HepG2 (cell line): ENCODE measurements at regions not wholly inside any gene's neighbourhood (a gene's known extent, or its start where the extent isn't known, plus 50 kb on each side); places are given as distances from the start of the nearest gene placed in this dataset.

Experiments
- ATAC-seq: fragments of 200-7000 bp; cut with Tn5 transposase; 3 replicates; pipeline ENCODE4 v1.9.1; 2020; ENCODE audit warnings: mild to moderate bottlenecking, moderate library complexity
- BruUV-seq: library from RNA; stranded (reverse); fragments of 400-500 nt; replicated peaks from 2 replicates; lab custom pipeline; 2021; lab: Mats Ljungman, UMichigan
- CTCF ChIA-PET: fragments of 300-600 bp; formaldehyde crosslinking; extraction: SDS; loops from one replicate; lab custom pipeline; 2021; ENCODE audit warnings: low total read pairs, inconsistent platforms, low intra/inter-chr PET ratio; lab: Yijun Ruan, JAX
- POLR2A ChIA-PET: fragments of 350-600 bp; sonication (Branson Sonifier 250); formaldehyde crosslinking; loops from one replicate; lab custom pipeline; 2020; ENCODE audit warnings: antibody characterized with exemption, inconsistent platforms; lab: Yijun Ruan, JAX
- DNase-seq: peaks from one replicate; pipeline ENCODE4 v3.0.0-alpha.2; 2015; ENCODE audit warnings: low spot score
- FAIRE-seq: peaks from 3 replicates; lab custom pipeline; 2011; peaks lifted over from hg19 to GRCh38; lab: Jason Lieb, UNC
- H2AFZ ChIP-seq: one replicate; pipeline ENCODE4 v1.6.1; 2011; ENCODE audit warnings: low read length, inconsistent platforms
- H3K27ac ChIP-seq: fragments of 300-600 bp; 3 replicates; pipeline ENCODE4 v1.8.0; 2011; ENCODE audit warnings: mixed run types, mild to moderate bottlenecking, mixed read lengths, low read length, inconsistent platforms; ENCODE audit not compliant: insufficient read depth; ENCODE audit errors: extremely low read length
- H3K27me3 ChIP-seq, 2 experiments: fragments of 200-600 bp in 1 of 2; 2 replicates in 1 of 2; 3 replicates in 1 of 2; pipeline versions ENCODE4 v1.6.0 to v1.8.0; 2011; ENCODE audit warnings: low read length in 2 of 2, mild to moderate bottlenecking in 2 of 2, moderate library complexity in 2 of 2, inconsistent platforms in 1 of 2; ENCODE audit not compliant: insufficient read depth in 2 of 2, control insufficient read depth in 1 of 2
- H3K36me3 ChIP-seq, 2 experiments: fragments of 200-600 bp in 1 of 2; replicated peaks in 1 of 2; 2 replicates in 1 of 2; 3 replicates in 1 of 2; pipeline versions ENCODE4 v1.5.1 to v1.8.0; 2011; ENCODE audit warnings: low read length in 2 of 2, inconsistent platforms in 1 of 2; ENCODE audit not compliant: insufficient read depth in 2 of 2, control insufficient read depth in 1 of 2
- H3K4me1 ChIP-seq: 2 replicates; pipeline ENCODE4 v1.5.1; 2012; ENCODE audit warnings: low read length, inconsistent platforms; ENCODE audit not compliant: insufficient read depth
- H3K4me2 ChIP-seq: 2 replicates; pipeline ENCODE4 v1.6.0; 2011; ENCODE audit warnings: low read depth, low read length, inconsistent platforms
- H3K4me3 ChIP-seq, 3 experiments: fragments of 200-600 bp in 1 of 3; sonication (generic), shearing (Covaris generic) in 1 of 3; replicated peaks in 1 of 3; 2 replicates each; pipeline ENCODE4 v1.5.1; 2011 to 2016; ENCODE audit warnings: low read length in 3 of 3, inconsistent platforms in 2 of 3, low read depth in 2 of 3, mild to moderate bottlenecking in 2 of 3, control low read depth in 1 of 3, mixed read lengths in 1 of 3; ENCODE audit not compliant: insufficient read depth in 1 of 3
- H3K79me2 ChIP-seq: one replicate; pipeline ENCODE4 v1.6.1; 2011; ENCODE audit warnings: low read length, inconsistent platforms; ENCODE audit not compliant: insufficient read depth
- H3K9ac ChIP-seq: 2 replicates; pipeline ENCODE4 v1.6.0; 2011; ENCODE audit warnings: mild to moderate bottlenecking, low read depth, low read length, inconsistent platforms; ENCODE audit not compliant: insufficient read depth
- H3K9me3 ChIP-seq: 2 replicates; pipeline ENCODE4 v1.5.1; 2012; ENCODE audit warnings: mild to moderate bottlenecking, low read length
- H4K20me1 ChIP-seq: 2 replicates; pipeline ENCODE4 v1.6.0; 2011; ENCODE audit warnings: inconsistent platforms, mild to moderate bottlenecking, low read length, moderate library complexity; ENCODE audit not compliant: insufficient read depth
- MTA1 ChIP-seq: sonication (generic); formaldehyde crosslinking; IDR thresholded peaks from 2 replicates; pipeline ENCODE4 v1.4.0; 2020; ENCODE audit warnings: missing genetic modification reagents, mild to moderate bottlenecking, borderline replicate concordance
- ZNF225 ChIP-seq: sonication (generic); formaldehyde crosslinking; IDR thresholded peaks from 2 replicates; pipeline ENCODE4 v1.4.0; 2020; ENCODE audit warnings: mild to moderate bottlenecking, missing genetic modification reagents
- ZNF562 ChIP-seq: sonication (generic); formaldehyde crosslinking; IDR thresholded peaks from 2 replicates; pipeline ENCODE4 v1.8.0; 2022; ENCODE audit warnings: missing genetic modification reagents, borderline replicate concordance
- WGBS: methylation state at CpG from one replicate; pipeline ENCODE4 v1.1.6; 2017; ENCODE audit warnings: low lambda C conversion rate; 5-methylcytosine and 5-hydroxymethylcytosine counted together
- in situ Hi-C: cut with HindIII; loops from 2 replicates; pipeline ENCODE4 v1.10.0; 2017; ENCODE audit warnings: low pct_unique_long_range_greater_than_20kb; ENCODE audit not compliant: extremely low pct_ligation_motif_present
- intact Hi-C: fragments of 100-400 bp; cut with micrococcal nuclease; formaldehyde crosslinking; loops from one replicate; pipeline ENCODE4 v1.10.0; 2022; ENCODE audit not compliant: unreplicated experiment
- TF ChIP-seq, protein P1 (sequence below): fragments of 450-650 bp; IDR thresholded peaks from 2 replicates; pipeline ENCODE4 v1.6.1; 2016
- TF ChIP-seq, protein P2 (sequence below): sonication (generic); formaldehyde crosslinking; IDR thresholded peaks from 2 replicates; pipeline ENCODE4 v1.5.1; 2020; ENCODE audit warnings: mild to moderate bottlenecking, missing genetic modification reagents, moderate library complexity

DNA sequence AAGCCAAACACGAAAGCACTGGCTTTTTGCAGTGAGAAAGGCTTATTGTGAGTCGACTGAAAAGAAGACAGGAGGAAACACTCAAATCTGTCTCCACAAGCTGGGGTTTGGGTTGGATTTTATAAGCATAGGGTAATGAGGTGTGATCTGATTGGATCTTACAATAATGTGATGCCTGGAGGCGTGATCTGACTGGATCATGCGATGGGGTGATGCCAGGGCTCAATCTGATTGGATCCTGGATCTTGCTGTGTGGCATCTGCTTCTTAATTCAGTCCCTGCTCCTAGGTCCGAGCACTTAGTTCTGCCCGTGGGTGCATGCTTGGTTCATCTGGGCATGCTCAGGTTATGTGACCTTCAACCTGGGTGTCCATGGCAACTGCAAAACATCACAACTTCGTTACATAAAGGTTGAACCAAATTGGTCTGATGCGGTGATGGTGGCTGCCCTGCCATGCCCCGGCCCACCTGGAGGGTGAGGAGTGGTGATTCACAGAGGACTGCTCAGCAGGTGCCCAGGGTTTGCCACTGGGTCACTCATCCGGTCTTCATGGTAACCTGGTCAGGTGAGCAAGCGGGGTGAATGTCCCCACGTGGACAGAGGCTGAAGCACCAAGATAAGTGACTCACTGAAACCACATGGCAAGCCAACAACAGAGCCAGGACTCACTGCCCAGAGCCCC lies 111.0 kb downstream of the KCNF1 start (continued):
- TF ChIP-seq, protein P1, sequence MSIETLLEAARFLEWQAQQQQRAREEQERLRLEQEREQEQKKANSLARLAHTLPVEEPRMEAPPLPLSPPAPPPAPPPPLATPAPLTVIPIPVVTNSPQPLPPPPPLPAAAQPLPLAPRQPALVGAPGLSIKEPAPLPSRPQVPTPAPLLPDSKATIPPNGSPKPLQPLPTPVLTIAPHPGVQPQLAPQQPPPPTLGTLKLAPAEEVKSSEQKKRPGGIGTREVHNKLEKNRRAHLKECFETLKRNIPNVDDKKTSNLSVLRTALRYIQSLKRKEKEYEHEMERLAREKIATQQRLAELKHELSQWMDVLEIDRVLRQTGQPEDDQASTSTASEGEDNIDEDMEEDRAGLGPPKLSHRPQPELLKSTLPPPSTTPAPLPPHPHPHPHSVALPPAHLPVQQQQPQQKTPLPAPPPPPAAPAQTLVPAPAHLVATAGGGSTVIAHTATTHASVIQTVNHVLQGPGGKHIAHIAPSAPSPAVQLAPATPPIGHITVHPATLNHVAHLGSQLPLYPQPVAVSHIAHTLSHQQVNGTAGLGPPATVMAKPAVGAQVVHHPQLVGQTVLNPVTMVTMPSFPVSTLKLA, result 0 out of 2 replicates have a peak, but pooled peaks have one; percentile 7

DNA sequence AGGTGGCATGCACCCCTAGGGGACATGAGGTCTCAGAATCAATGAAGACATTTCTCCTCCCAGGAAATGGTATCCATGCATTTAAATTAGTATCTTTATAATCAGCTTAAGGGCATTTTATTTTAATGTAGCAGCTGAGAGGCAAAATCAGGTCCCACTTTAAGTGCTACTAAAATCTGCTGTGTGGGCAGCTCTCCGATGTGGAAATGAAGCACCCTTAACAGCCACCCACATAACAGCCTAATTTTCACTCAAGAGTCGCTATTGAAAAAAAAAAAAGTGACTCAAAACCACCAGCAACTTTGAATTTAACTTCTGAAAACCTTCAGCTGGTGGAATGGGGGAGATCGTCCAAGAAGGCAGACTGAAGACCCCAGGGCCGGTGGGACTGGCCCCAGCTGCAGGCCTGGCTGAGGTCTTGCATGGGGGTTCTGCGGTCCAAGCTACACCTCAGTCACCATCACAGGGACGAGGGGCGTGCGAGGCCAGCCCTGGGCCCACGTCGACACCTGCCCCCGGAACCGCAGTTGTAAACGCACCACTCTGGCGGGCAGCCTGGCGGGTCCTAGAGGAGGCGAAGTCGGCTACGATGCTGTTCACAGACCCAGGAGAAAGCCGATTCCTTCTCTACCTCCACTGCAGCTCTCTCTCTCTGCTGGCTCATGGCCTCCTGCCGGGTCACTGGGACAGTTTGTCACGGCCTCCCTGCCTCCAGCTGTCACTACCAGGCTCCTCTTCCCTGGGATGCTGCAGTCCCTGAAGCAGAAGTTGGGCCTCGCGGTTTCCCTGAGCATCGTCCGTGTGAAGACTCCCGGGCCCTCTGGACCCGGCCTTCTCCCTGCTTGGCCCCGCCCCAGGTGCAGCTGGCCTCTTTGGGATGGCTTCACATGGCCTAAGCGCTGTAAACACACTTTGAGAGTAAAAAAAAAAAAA lies 111.9 kb downstream of the KCNF1 start:
- Histone ChIP-seq H4K20me1 (peaks cover 2% of the 10 kb centered on the region; the same call in 1 of the 2 replicates), H3K36me3 (no peaks in the 10 kb centered on the region), H3K4me1 (no peaks in the 10 kb centered on the region), H2AFZ (no peak overlapping the region), H3K27ac (no peak overlapping the region), H3K9ac (no peak overlapping the region), H3K4me3 (no peak overlapping the region), H3K79me2 (no peaks in the 10 kb centered on the region), H3K4me2 (no peak overlapping the region), H3K9me3 (no peaks in the 10 kb centered on the region), H3K27me3 (peaks cover 7 to 49% of the 10 kb centered on the region in 2 experiments; a peak in 4 of 5 replicates)
- BruUV-seq, result no TSS peak
- no peak for DNase-seq
- CTCF ChIA-PET, result no interaction called here
- in situ Hi-C loops, result no loop called here
- POLR2A ChIA-PET, result no interaction called here
- intact Hi-C loops, result no loop called here
- TF ChIP-seq, protein P2, sequence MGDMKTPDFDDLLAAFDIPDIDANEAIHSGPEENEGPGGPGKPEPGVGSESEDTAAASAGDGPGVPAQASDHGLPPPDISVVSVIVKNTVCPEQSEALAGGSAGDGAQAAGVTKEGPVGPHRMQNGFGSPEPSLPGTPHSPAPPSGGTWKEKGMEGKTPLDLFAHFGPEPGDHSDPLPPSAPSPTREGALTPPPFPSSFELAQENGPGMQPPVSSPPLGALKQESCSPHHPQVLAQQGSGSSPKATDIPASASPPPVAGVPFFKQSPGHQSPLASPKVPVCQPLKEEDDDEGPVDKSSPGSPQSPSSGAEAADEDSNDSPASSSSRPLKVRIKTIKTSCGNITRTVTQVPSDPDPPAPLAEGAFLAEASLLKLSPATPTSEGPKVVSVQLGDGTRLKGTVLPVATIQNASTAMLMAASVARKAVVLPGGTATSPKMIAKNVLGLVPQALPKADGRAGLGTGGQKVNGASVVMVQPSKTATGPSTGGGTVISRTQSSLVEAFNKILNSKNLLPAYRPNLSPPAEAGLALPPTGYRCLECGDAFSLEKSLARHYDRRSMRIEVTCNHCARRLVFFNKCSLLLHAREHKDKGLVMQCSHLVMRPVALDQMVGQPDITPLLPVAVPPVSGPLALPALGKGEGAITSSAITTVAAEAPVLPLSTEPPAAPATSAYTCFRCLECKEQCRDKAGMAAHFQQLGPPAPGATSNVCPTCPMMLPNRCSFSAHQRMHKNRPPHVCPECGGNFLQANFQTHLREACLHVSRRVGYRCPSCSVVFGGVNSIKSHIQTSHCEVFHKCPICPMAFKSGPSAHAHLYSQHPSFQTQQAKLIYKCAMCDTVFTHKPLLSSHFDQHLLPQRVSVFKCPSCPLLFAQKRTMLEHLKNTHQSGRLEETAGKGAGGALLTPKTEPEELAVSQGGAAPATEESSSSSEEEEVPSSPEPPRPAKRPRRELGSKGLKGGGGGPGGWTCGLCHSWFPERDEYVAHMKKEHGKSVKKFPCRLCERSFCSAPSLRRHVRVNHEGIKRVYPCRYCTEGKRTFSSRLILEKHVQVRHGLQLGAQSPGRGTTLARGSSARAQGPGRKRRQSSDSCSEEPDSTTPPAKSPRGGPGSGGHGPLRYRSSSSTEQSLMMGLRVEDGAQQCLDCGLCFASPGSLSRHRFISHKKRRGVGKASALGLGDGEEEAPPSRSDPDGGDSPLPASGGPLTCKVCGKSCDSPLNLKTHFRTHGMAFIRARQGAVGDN, result peak; percentile 38; the same call in 1 of the 2 replicates
- 0 out of 2 replicates have a peak, but pooled peaks have one; percentile 24 for TF ChIP-seq MTA1 (CRISPR knock-in tag)
- TF ChIP-seq ZNF562 (CRISPR knock-in tag), result no peak
- 0 out of 2 replicates have a peak, but pooled peaks have one; percentile 21 for TF ChIP-seq ZNF225 (CRISPR knock-in tag)
- no peak for FAIRE-seq
- WGBS, result 62% methylated on average over 28 of the region's 29 CpGs
- ATAC-seq, result peak; percentile 28
